HG03354 (cell line): ENCODE measurements at regions not wholly inside any gene's neighbourhood (a gene's known extent, or its start where the extent isn't known, plus 50 kb on each side); places are given as distances from the start of the nearest gene placed in this dataset.
"Not testable (repeated sequence)": the region's sequence is repeated elsewhere in the genome, so short reads cannot be mapped to it uniquely, and the experiment has no call there.

Experiments
- ATAC-seq: cut with Tn5 transposase; IDR thresholded peaks from one replicate; pipeline ENCODE4 v1.9.1; 2021; ENCODE audit warnings: mild to moderate bottlenecking; ENCODE audit not compliant: unreplicated experiment, poor library complexity, severe bottlenecking

DNA sequence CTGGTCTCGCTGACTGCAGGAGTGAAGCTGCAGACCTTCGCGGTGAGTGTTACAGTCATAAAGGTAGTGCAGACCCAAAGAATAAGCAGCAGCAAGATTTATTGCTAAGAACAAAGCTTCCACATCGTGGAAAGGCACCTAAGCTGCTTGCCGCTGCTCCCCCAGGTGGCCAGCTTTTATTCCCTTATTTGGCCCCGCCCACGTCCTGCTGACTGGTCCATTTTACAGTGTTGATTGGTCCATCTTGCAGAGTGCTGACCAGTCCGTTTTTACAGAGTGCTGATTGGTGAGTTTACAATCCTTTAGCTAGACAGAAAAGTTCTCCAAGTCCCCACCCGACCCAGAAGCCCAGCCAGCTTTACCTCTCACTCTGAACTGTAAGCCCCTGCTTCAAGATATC is 227.8 kb downstream of the ABCC12 start:
- ATAC-seq = no peak

DNA sequence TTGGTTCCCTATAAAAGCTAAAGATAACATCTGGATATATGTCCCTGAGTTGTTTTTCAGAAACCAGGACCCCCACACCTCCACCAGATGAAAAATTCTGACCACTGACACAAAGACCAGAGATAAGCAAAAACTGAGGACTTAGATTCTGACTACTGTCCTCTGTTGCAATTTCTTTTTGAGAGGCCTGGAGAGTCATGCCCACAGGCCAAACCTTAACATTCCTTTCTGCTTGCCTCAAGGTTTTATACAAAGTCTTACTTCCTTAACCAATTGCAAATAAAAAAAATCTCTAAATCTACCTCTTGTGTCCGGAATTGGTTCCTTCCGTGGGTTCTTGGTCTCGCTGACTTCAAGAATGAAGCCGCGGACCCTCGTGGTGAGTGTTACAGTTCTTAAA is 228.5 kb downstream of the ABCC12 start:
- ATAC-seq = no peak

DNA sequence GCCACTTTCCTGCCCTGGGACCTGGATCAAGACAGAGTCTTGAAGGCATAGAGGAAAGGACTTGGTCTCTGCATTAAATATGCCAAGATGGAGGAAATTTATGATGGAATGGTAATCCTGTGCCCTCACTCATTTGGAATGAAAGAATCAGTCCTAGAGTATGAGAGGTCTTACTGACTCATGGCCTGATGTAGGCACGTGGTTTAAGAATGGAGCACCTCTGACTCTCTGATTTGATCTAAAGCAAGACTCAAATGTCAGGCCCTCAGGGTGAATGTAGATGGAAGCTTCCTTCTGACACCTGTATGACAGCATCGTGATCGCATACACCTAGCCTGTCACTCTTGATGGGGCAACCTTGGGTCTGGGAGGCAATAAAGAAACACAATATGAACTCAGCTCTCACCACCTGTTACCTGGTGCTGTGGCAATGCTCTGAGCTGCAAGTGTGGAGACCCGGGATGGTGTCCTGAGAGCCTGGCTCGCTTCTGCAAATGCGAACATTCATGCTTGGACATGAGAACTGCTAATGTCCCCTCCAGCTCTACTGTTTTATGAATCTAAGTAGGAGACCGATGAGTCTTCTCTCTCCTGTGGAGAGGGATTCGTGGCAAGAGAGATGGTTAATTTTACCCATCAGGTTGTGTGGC is 229.9 kb downstream of the ABCC12 start:
- no peak for ATAC-seq

DNA sequence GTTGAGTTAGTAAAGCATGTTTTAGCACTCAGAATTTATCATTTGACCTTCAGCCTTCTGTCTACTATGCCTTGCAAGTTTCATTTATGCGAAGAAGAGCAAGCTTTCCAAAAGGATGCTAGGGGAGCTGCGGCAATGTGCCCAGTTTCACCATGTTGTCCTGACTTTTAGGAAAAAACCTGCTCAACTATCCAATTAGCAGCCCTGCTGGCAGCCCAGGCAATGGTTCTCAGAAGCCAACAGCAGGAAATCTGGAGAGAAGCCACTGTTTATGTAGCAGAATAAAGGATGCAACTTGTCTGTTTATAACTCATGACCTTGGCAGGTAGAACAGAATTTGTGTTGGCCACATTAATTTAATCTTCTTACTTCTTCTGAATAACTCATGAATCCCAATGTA is 230.8 kb downstream of the ABCC12 start:
- no peak for ATAC-seq

DNA sequence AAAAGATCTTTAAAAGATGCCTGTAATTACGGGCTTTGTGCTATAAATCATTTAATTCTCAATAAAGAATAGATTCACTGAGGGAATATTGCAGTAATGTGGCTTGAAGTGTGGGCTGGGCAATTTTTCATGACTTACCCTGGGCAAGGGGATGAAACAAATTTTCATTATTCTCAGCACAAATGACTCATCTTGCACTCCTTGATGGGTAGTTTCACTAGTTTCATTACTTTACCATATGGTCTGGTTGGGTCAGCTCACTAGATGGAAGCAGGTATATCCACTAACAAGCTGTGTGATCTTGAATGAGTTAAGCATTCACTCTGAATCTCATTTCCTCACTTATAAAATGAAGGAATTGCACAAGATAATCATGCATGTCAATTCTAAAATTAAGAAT is 234.3 kb downstream of the ABCC12 start:
- ATAC-seq = no peak

DNA sequence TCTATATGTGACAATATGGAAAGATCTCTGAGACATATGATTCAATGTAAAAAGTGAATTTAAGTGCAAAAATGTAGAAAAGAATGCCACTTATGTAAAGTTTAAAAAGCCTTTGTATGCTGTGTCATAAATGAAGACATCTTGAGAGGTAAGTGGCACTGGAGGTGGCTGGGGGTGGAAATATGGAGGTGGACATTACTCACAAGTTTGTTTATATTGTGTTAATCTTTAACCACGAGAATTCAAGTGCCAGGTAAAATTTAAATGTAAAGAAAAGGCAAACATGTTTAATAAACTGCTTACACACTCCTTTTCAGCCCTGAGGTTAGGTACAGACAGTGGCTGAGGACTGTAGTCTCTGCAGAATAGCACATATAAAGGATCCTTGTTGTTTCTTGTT is 235.1 kb downstream of the ABCC12 start:
- ATAC-seq = no peak

DNA sequence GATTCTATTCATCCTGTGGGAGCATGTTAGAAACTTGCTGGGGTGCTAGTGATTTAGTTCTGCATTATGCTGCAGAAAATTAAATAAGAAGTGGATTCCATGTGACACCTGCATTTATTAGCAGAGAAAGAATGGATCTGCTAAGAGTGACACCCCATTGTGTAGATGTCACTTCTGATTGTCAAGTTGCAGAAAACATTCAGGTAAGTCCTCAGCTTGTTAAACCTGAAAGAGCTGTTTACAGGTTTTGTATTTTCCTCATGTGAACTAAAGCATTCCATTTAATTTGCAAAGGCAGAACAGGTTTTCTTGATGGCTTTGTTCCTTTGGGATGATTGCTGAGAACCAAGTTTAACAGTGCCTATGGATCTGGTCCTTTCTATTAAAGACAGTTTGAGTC is 238.7 kb downstream of the ABCC12 start:
- ATAC-seq = no peak

- no peak for ATAC-seq
Observed at GRCh38 chr16:47916266-47916665, 239.5 kb downstream of the ABCC12 start.

DNA sequence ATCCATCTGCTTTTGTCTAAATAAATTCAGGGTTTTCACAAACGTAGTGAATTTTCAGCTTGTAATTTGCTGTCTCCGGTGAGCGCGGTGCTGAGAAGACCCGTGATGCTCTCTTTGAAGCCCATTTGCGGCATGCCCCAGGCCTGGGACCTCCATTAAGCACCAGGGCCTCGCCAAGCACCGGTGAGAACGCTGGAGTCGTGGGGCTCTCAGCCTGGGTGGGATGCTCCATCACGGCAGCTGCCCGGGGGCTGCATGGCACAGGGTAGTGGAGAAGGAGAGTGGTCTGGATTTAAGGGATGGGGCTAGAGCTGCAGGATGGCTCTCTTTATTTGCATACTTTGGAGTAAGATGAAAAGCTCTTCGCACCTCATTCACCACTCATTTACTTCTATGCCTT is 248.7 kb downstream of the ABCC12 start:
- no peak for ATAC-seq

DNA sequence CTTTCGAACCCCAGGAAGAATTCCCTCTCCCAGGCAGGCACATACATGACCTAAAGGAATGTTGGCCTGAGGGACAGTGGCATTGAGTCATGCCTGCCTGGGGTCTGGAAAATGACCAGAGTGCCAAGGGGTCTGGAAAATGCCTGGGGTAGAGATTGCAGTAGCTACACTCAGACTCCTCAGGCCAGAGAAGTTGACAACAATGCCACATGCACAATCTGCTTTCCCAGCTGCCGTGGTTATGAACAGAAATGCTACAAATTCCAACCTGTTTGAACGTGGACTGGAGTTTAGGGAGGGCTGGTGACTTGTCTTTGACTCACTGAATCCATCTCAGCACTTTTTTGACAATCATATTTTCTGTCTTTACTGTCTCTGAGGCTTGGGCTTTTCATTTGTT is 250.0 kb downstream of the ABCC12 start:
- no peak for ATAC-seq

- ATAC-seq = no peak
Observed at GRCh38 chr16:47904691-47905090, 251.1 kb downstream of the ABCC12 start.

GRCh38 chr16:47903470-47903869 is 252.3 kb downstream of the ABCC12 start:
- ATAC-seq = no peak

DNA sequence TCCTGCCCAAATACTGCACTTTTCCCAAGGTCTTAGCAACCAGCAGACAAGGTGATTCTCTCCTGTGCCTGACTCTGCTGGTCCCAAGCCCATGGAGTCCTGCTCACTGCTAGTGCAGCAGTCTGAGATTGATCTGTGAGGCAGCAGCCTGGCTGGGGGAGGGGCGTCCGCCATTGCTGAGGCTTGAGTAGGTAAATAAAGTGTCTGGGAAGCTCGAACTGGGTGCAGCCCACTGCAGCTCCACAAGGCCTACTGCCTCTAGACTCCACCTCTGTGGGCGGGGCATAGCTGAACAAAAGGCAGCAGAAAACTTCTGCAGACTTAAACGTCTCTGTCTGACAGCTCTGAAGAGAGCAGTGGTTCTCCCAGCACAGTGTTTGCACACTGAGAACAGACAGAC is 258.7 kb downstream of the ABCC12 start:
- ATAC-seq = not testable (repeated sequence)

DNA sequence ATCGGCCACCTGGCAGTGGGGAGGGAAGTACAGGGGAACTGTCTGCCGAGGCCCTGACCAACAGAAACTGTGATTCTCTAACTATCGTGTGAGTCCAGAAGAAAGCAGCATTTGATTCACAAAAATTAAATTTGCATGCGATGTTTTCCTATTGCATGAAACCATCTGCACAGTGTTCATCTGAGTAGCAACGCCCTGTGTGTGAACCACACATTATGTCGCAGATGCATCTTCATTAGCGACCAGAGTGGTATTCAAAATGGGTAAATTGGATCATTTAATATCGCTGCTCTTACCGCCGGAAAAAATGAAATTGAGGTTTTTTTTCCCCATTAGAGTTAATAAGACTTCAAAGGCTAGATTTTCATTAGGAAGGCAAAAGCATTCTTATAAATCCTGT is 260.6 kb downstream of the ABCC12 start:
- ATAC-seq = no peak

DNA sequence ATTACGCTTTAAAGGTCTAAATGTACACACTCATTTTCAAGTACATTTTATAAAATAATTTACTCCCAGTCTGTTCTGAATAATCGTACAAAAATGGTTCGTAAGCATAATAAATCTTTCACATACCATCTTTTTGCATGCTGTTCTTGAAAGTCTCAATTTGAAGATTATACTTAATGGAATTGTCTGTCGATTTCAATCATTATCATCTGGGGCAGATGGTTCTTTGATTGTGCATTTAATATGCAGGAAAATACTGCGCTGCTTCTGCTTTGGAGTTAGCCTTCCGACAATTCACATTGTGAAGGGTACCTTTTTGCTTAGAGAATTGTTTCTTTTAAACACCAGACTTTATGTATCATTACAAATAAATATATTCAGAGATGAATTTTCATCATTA is 262.8 kb downstream of the ABCC12 start:
- ATAC-seq = no peak

DNA sequence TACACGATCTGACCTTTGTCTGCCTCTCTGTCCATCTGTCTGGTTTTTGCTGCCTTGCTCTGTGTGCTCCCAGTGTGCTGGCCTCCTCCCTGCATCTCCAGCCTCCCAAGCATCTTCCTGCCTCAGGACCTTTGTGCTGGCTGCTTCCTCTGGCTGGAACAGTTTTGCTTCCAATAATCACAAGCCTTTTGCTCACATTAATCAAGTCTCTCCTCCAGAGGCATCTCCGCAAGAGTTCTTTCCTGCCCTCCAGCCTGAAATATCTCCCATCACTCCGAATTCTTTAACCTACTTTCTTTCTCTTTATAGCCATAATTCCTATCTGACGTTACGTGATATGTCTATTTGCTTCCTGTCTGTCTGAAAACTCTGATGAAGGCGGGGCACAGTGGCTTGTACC is 267.1 kb downstream of the ABCC12 start:
- no peak for ATAC-seq

- no peak for ATAC-seq
Observed at GRCh38 chr16:47888142-47888541, 267.7 kb downstream of the ABCC12 start.

GRCh38 chr16:47887496-47887895 is 268.3 kb downstream of the ABCC12 start:
- ATAC-seq = no peak

- ATAC-seq = no peak
Observed at GRCh38 chr16:47886631-47887415, 269.0 kb downstream of the ABCC12 start.

GRCh38 chr16:47886139-47886538 is 269.7 kb downstream of the ABCC12 start:
- ATAC-seq = no peak

GRCh38 chr16:47885489-47885888 is 270.3 kb downstream of the ABCC12 start:
- ATAC-seq = no peak
